ENCODE measurements at regions not wholly inside any gene's neighbourhood (a gene's known extent, or its start where the extent isn't known, plus 50 kb on each side); places are given as distances from the start of the nearest gene placed in this dataset.

GRCh38 chr3:30504939-30505338 lies 101.5 kb upstream of the TGFBR2 start:
- no peak for DNase-seq

- no peak for DNase-seq
Measured at GRCh38 chr3:30505866-30506520, 100.4 kb upstream of the TGFBR2 start.

GRCh38 chr3:30508339-30508738 lies 98.1 kb upstream of the TGFBR2 start:
- DNase-seq: no peak

- DNase-seq: no peak
Measured at GRCh38 chr3:30510596-30510995, 95.8 kb upstream of the TGFBR2 start.

GRCh38 chr3:30511524-30512251 lies 94.7 kb upstream of the TGFBR2 start:
- DNase-seq: no peak

- no peak for DNase-seq
Measured at GRCh38 chr3:30512576-30512975, 93.8 kb upstream of the TGFBR2 start.

GRCh38 chr3:30513374-30514152 lies 92.8 kb upstream of the TGFBR2 start:
- DNase-seq: no peak

GRCh38 chr3:30516238-30516637 lies 90.2 kb upstream of the TGFBR2 start:
- DNase-seq: no peak

GRCh38 chr3:30518181-30518864 lies 88.1 kb upstream of the TGFBR2 start:
- no peak for DNase-seq

GRCh38 chr3:30518872-30519271 lies 87.5 kb upstream of the TGFBR2 start:
- no peak for DNase-seq

- DNase-seq: no peak
Measured at GRCh38 chr3:30520699-30521098, 85.7 kb upstream of the TGFBR2 start.

GRCh38 chr3:30521156-30521715 lies 85.2 kb upstream of the TGFBR2 start:
- DNase-seq: no peak

- no peak for DNase-seq
Measured at GRCh38 chr3:30522476-30522875, 83.9 kb upstream of the TGFBR2 start.

GRCh38 chr3:30523366-30523765 lies 83.0 kb upstream of the TGFBR2 start:
- DNase-seq: no peak

GRCh38 chr3:30524357-30525040 lies 81.9 kb upstream of the TGFBR2 start:
- DNase-seq: no peak

- DNase-seq: no peak
Measured at GRCh38 chr3:30526031-30526430, 80.4 kb upstream of the TGFBR2 start.

GRCh38 chr3:30527186-30527585 lies 79.2 kb upstream of the TGFBR2 start:
- DNase-seq: no peak

- DNase-seq: no peak
Measured at GRCh38 chr3:30527720-30528119, 78.7 kb upstream of the TGFBR2 start.

- DNase-seq: no peak
Measured at GRCh38 chr3:30530084-30530483, 76.3 kb upstream of the TGFBR2 start.

GRCh38 chr3:30531017-30531570 lies 75.3 kb upstream of the TGFBR2 start:
- no peak for DNase-seq

GRCh38 chr3:30535525-30535924 lies 70.9 kb upstream of the TGFBR2 start:
- no peak for DNase-seq

- no peak for DNase-seq
Measured at GRCh38 chr3:30538791-30539190, 67.6 kb upstream of the TGFBR2 start.
